ENCODE measurements at regions not wholly inside any gene's neighbourhood (a gene's known extent, or its start where the extent isn't known, plus 50 kb on each side); places are given as distances from the start of the nearest gene placed in this dataset.

- intact Hi-C loops (cut with micrococcal nuclease), result no loop called here
- H3K14ac ChIP-seq (replicated peaks; ENCODE audit: low read depth, low read length), result no peak overlapping the region
- H3K9me3 ChIP-seq (ENCODE audit: control insufficient read depth, insufficient read depth, low read length), result no peaks in the 10 kb centered on the region
- H3K23ac ChIP-seq (ENCODE audit: low read depth, low read length), result no peak overlapping the region
- H3K27me3 ChIP-seq (ENCODE audit: control insufficient read depth, insufficient read depth, low read length), result peaks cover under 1% of the 10 kb centered on the region
- no CpG with 5 or more reads among the region's 3 CpGs for WGBS, 2 experiments (ENCODE audit: extremely low coverage in 2 of 2, insufficient read length in 1 of 2)
- ATAC-seq (ENCODE audit: low read depth) (no peak), DNase-seq (no peak)
- no TSS peak for BruUV-seq (replicated peaks)
- H3K18ac ChIP-seq (ENCODE audit: low read depth, low read length), result no peak overlapping the region
- H3K9me1 ChIP-seq (ENCODE audit: insufficient read depth, low read length), result peaks cover 4% of the 10 kb centered on the region; the same call in 1 of the 2 replicates
- no peaks in the 10 kb centered on the region for H3K4me1 ChIP-seq (ENCODE audit: control insufficient read depth, insufficient read depth, low read length)
- no peak overlapping the region for H3K9ac ChIP-seq (ENCODE audit: low read depth, low read length)
- in situ Hi-C loops (cut with MboI; ENCODE audit: low sequenced_read_pairs), result no loop called here
- no peaks in the 10 kb centered on the region for H3K36me3 ChIP-seq (ENCODE audit: control insufficient read depth, insufficient read depth, low read length)
- dilution Hi-C loops (cut with HindIII; ENCODE audit: low sequenced_read_pairs, unreplicated experiment), result no loop called here
- TF ChIP-seq RFX5 (IDR thresholded peaks at IDR 0.05; ENCODE audit: low read depth, low read length) (no peak), MXI1 (IDR thresholded peaks at IDR 0.05; ENCODE audit: borderline replicate concordance, low read depth, low read length) (no peak), SMC3 (IDR thresholded peaks at IDR 0.05; ENCODE audit: low read depth, low read length) (no peak)
- H3K79me1 ChIP-seq (ENCODE audit: low read depth in 1 of 2, low read length in 2 of 2), result no peaks in the 10 kb centered on the region
- H4K91ac ChIP-seq (ENCODE audit: insufficient read depth, low read depth, low read length), result no peak overlapping the region
- H2BK5ac ChIP-seq (ENCODE audit: low read depth, low read length, poor library complexity, severe bottlenecking), result no peak overlapping the region
- no peak overlapping the region for H4K5ac ChIP-seq (ENCODE audit: low read depth, low read length)
- H4K20me1 ChIP-seq (ENCODE audit: insufficient read depth, low read length), result no peaks in the 10 kb centered on the region
- no peak overlapping the region for H3K4ac ChIP-seq (ENCODE audit: low read depth, low read length)
- H4K8ac ChIP-seq (ENCODE audit: low read depth in 2 of 2, low read length in 2 of 2), result no peak overlapping the region
- no peak overlapping the region for H3K4me2 ChIP-seq (ENCODE audit: low read depth, low read length)
- no peak overlapping the region for H3K27ac ChIP-seq (ENCODE audit: insufficient read depth, low read length)
- H2AK9ac ChIP-seq (replicated peaks; ENCODE audit: low read depth, low read length, poor library complexity), result no peak overlapping the region
- no peak overlapping the region for H3K56ac ChIP-seq (ENCODE audit: extremely low read depth, insufficient read depth, low read length)
- no peak overlapping the region for H3K4me3 ChIP-seq (ENCODE audit: insufficient read depth, low read depth, low read length)
- no peak overlapping the region for H2BK15ac ChIP-seq (ENCODE audit: low read depth, low read length)
- no peak overlapping the region for H2BK20ac ChIP-seq (ENCODE audit: low read depth, low read length)
- H2BK120ac ChIP-seq (ENCODE audit: low read depth, low read length), result no peak overlapping the region
- ChIA-PET POLR2A (ENCODE audit: unreplicated experiment) (no interaction called here), CTCF (no interaction called here)
- no peak overlapping the region for H2AK5ac ChIP-seq (ENCODE audit: low read depth, low read length)
- no peak overlapping the region for H2AFZ ChIP-seq (replicated peaks; ENCODE audit: low read length, poor library complexity)
Observed at GRCh38 chr13:109650861-109651260, 135.5 kb downstream of the IRS2 start.

All from IMR-90 (cell line).